A673 (cell line): ENCODE measurements at regions not wholly inside any gene's neighbourhood (a gene's known extent, or its start where the extent isn't known, plus 50 kb on each side); places are given as distances from the start of the nearest gene placed in this dataset.

Source experiments
- BruUV-seq: library from RNA; stranded (reverse); fragments of 400-500 nt; replicated peaks from 2 replicates; lab custom pipeline; 2021; lab: Mats Ljungman, UMichigan
- CTCF ChIA-PET: fragments of 300-600 bp; sonication (Branson Sonifier 250); formaldehyde crosslinking; loops from one replicate; lab custom pipeline; 2022; ENCODE audit warnings: antibody characterized with exemption; lab: Charles Lee
- POLR2A ChIA-PET: fragments of 300-600 bp; sonication (Branson Sonifier 250); formaldehyde crosslinking; loops from one replicate; lab custom pipeline; 2022; ENCODE audit warnings: antibody characterized with exemption; ENCODE audit not compliant: low non-redundant PET; lab: Charles Lee
- DNase-seq: peaks from one replicate; pipeline ENCODE4 v3.0.0-alpha.2; 2015; ENCODE audit warnings: low spot score
- H3K27ac ChIP-seq: fragments of 200-600 bp; sonication (generic); 2 replicates; pipeline ENCODE4 v1.5.1; 2016; ENCODE audit warnings: mixed run types, low read depth, mild to moderate bottlenecking, mixed read lengths, antibody characterized with exemption, low read length; ENCODE audit not compliant: poor library complexity, severe bottlenecking
- H3K27me3 ChIP-seq: fragments of 200-600 bp; sonication (generic); replicated peaks from 2 replicates; pipeline ENCODE4 v1.6.1; 2017; ENCODE audit warnings: mixed run types, low read depth, mild to moderate bottlenecking, mixed read lengths, antibody characterized with exemption, low read length; ENCODE audit not compliant: insufficient read depth, poor library complexity
- H3K36me3 ChIP-seq: fragments of 200-600 bp; sonication (generic); 2 replicates; pipeline ENCODE4 v1.6.1; 2016; ENCODE audit warnings: mixed run types, mild to moderate bottlenecking, mixed read lengths, antibody characterized with exemption, low read length; ENCODE audit not compliant: insufficient read depth, poor library complexity, severe bottlenecking
- H3K4me1 ChIP-seq: fragments of 200-600 bp; sonication (generic); 2 replicates; pipeline ENCODE4 v1.6.1; 2017; ENCODE audit warnings: mixed run types, mild to moderate bottlenecking, mixed read lengths, antibody characterized with exemption, low read length; ENCODE audit not compliant: insufficient read depth, poor library complexity, severe bottlenecking
- H3K4me3 ChIP-seq: fragments of 200-600 bp; sonication (generic); 2 replicates; pipeline ENCODE4 v1.5.1; 2016; ENCODE audit warnings: low read depth, mixed run types, mild to moderate bottlenecking, mixed read lengths, low read length; ENCODE audit not compliant: poor library complexity, severe bottlenecking
- H3K9me3 ChIP-seq: fragments of 200-600 bp; sonication (generic); 2 replicates; pipeline ENCODE4 v1.6.1; 2016; ENCODE audit warnings: mixed run types, low read depth, mild to moderate bottlenecking, mixed read lengths, antibody characterized with exemption, low read length; ENCODE audit not compliant: poor library complexity, severe bottlenecking
- EZH2 ChIP-seq: fragments of 200-600 bp; sonication (generic); IDR thresholded peaks from 2 replicates; pipeline ENCODE4 v1.6.1; 2017; ENCODE audit warnings: borderline replicate concordance, low read depth, mild to moderate bottlenecking, mixed read lengths, antibody characterized with exemption, low read length; ENCODE audit not compliant: poor library complexity, severe bottlenecking
- intact Hi-C: fragments of 100-400 bp; cut with micrococcal nuclease; formaldehyde crosslinking; loops from one replicate; pipeline ENCODE4 v1.10.0; 2022; ENCODE audit not compliant: unreplicated experiment
- TF ChIP-seq, protein P1 (sequence below): fragments of 300-800, 200-600 bp; sonication (generic); conservative IDR thresholded peaks from 2 replicates; pipeline ENCODE4 v1.5.1; 2017; ENCODE audit warnings: low read depth, mild to moderate bottlenecking, antibody characterized with exemption, low read length, moderate library complexity, mixed read lengths

DNA sequence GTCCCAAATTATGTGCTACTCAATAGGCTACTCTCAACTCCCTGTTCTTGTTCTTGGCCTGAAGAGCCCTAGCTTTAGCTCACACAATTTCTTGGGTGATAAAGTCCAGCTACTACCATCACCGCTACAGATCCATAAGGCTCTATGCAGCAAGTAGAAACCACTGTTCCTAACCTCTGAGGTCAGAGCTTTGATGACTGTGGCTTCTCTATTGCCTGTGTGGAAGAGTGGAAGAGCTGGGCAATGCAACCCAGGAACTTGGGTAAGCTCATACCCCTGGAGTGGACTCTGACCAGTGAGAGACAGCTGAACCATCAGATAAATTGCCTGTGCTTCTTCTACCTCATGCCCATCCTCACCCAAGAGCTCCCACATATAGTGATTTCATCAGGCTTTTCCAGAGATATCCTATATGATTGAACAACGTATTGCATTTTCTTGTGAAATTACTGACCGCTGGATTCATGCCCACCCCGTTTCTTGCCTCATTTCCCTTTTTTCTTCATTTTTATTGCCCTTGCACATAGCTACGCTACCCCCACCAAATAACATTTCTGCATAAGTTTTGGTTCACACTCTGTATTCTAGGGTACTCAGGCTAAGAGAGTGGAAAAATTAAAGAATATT lies 172.3 kb upstream of the MBNL1 start:
- H3K27ac ChIP-seq, result no peak overlapping the region
- no peaks in the 10 kb centered on the region for H3K9me3 ChIP-seq
- ChIA-PET POLR2A (no interaction called here), CTCF (no interaction called here)
- no peak for TF ChIP-seq EZH2
- TF ChIP-seq, protein P1, sequence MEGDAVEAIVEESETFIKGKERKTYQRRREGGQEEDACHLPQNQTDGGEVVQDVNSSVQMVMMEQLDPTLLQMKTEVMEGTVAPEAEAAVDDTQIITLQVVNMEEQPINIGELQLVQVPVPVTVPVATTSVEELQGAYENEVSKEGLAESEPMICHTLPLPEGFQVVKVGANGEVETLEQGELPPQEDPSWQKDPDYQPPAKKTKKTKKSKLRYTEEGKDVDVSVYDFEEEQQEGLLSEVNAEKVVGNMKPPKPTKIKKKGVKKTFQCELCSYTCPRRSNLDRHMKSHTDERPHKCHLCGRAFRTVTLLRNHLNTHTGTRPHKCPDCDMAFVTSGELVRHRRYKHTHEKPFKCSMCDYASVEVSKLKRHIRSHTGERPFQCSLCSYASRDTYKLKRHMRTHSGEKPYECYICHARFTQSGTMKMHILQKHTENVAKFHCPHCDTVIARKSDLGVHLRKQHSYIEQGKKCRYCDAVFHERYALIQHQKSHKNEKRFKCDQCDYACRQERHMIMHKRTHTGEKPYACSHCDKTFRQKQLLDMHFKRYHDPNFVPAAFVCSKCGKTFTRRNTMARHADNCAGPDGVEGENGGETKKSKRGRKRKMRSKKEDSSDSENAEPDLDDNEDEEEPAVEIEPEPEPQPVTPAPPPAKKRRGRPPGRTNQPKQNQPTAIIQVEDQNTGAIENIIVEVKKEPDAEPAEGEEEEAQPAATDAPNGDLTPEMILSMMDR, result no peak
- no peak overlapping the region for H3K4me3 ChIP-seq
- no peaks in the 10 kb centered on the region for H3K27me3 ChIP-seq
- DNase-seq, result no peak
- H3K4me1 ChIP-seq, result no peaks in the 10 kb centered on the region
- intact Hi-C loops, result no loop called here
- H3K36me3 ChIP-seq, result no peaks in the 10 kb centered on the region
- no TSS peak for BruUV-seq

- Histone ChIP-seq H3K4me3 (no peak overlapping the region), H3K27ac (no peak overlapping the region), H3K4me1 (no peaks in the 10 kb centered on the region), H3K27me3 (no peaks in the 10 kb centered on the region), H3K9me3 (no peaks in the 10 kb centered on the region), H3K36me3 (no peaks in the 10 kb centered on the region)
- TF ChIP-seq, protein P1, result no peak
- TF ChIP-seq EZH2, result no peak
- POLR2A ChIA-PET, result no interaction called here
- DNase-seq, result no peak
- BruUV-seq, result no TSS peak
- CTCF ChIA-PET, result no interaction called here
- intact Hi-C loops, result no loop called here
Measured at GRCh38 chr3:152097120-152097519, 171.6 kb upstream of the MBNL1 start.

DNA sequence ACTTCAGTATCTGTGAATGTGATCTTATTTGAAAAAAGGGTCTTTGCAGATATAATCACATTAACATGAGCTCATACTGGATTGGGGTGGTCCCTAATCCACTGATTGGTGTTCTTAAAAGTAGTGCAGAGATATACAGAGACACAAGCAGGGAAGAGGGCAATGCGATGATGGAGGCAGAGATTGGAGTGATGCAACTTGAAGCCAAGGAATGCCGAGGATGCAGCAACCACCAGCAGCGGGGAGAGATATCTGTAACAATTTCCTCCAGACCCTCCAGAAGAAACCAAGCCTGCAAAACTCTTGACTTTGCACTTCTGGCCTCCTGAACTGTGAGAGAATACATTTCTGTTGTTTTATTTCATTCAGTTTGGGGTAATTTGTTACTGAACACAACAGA lies 171.0 kb upstream of the MBNL1 start:
- intact Hi-C loops, result no loop called here
- no peak overlapping the region for H3K27ac ChIP-seq
- no peaks in the 10 kb centered on the region for H3K4me1 ChIP-seq
- H3K9me3 ChIP-seq, result no peaks in the 10 kb centered on the region
- no peak overlapping the region for H3K4me3 ChIP-seq
- no peaks in the 10 kb centered on the region for H3K36me3 ChIP-seq
- BruUV-seq, result no TSS peak
- ChIA-PET CTCF (no interaction called here), POLR2A (no interaction called here)
- DNase-seq, result no peak
- TF ChIP-seq EZH2, result no peak
- TF ChIP-seq, protein P1, result no peak
- no peaks in the 10 kb centered on the region for H3K27me3 ChIP-seq
